B cell (primary cell): ENCODE measurements at regions not wholly inside any gene's neighbourhood (a gene's known extent, or its start where the extent isn't known, plus 50 kb on each side); places are given as distances from the start of the nearest gene placed in this dataset.

Experiments used
- ATAC-seq: fragments of 200-7000 bp; cut with Tn5 transposase; one replicate; pipeline ENCODE4 v1.10.0; 2021; ENCODE audit warnings: low read depth, mild to moderate bottlenecking, moderate number of reproducible peaks, moderate library complexity
- CTCF ChIA-PET: fragments of 350-600 bp; sonication (Branson Sonifier 250); formaldehyde crosslinking; loops from one replicate; lab custom pipeline; 2021; ENCODE audit warnings: antibody characterized with exemption, inconsistent platforms; lab: Charles Lee
- POLR2A ChIA-PET: fragments of 350-600 bp; sonication (Branson Sonifier 250); formaldehyde crosslinking; loops from one replicate; lab custom pipeline; 2021; ENCODE audit warnings: antibody characterized with exemption; lab: Charles Lee
- DNase-seq: peaks from one replicate; pipeline ENCODE4 v3.0.0; 2013
- H2AFZ ChIP-seq: 2 replicates; pipeline ENCODE4 v1.6.1; 2012; ENCODE audit warnings: mild to moderate bottlenecking, low read depth, low read length; ENCODE audit not compliant: insufficient read depth, poor library complexity, severe bottlenecking
- H3K27ac ChIP-seq, 2 donors: 1 replicate in 1 of 2; 2 replicates in 1 of 2; pipeline ENCODE4 v1.5.1; 2012 to 2013; ENCODE audit warnings: low read length in 2 of 2, mild to moderate bottlenecking in 2 of 2, moderate library complexity in 1 of 2
- H3K27me3 ChIP-seq, 4 experiments: fragments of 200-600 bp in 1 of 4; sonication (generic) in 1 of 4; replicated peaks in 1 of 4; 1 replicate in 2 of 4; 2 replicates in 2 of 4; pipeline versions ENCODE4 v1.6.1 to v1.7.0; 2013 to 2016; ENCODE audit warnings: low read length in 3 of 4, mild to moderate bottlenecking in 2 of 4, mixed read lengths in 1 of 4, moderate library complexity in 1 of 4; ENCODE audit not compliant: insufficient read depth in 4 of 4, control insufficient read depth in 3 of 4; ENCODE audit errors: control extremely low read depth in 1 of 4
- H3K36me3 ChIP-seq, 2 experiments: replicated peaks in 1 of 2; 1 replicate in 1 of 2; 2 replicates in 1 of 2; pipeline versions ENCODE4 v1.6.1 to v1.7.1; 2013; ENCODE audit warnings: low read length in 1 of 2; ENCODE audit not compliant: insufficient read depth in 2 of 2, control insufficient read depth in 1 of 2; ENCODE audit errors: control extremely low read depth in 1 of 2, extremely low read depth in 1 of 2
- H3K4me1 ChIP-seq, 2 donors: fragments of 200-600 bp in 1 of 2; sonication (generic) in 1 of 2; 1 replicate in 1 of 2; 2 replicates in 1 of 2; pipeline versions ENCODE4 v1.5.1 to v1.6.1; 2013 to 2017; ENCODE audit warnings: low read length in 2 of 2; ENCODE audit not compliant: control insufficient read depth in 2 of 2, insufficient read depth in 2 of 2
- H3K4me2 ChIP-seq: replicated peaks from 2 replicates; pipeline ENCODE3; 2012; ENCODE audit warnings: mild to moderate bottlenecking, low read depth, low read length; ENCODE audit not compliant: poor library complexity, severe bottlenecking
- H3K4me3 ChIP-seq, 5 experiments: fragments of 200-600 bp in 1 of 5; sonication (generic) in 1 of 5; 1 replicate in 3 of 5; 2 replicates in 2 of 5; pipeline versions ENCODE4 v1.5.1 to v1.7.0; 2011 to 2016; ENCODE audit warnings: low read length in 4 of 5, mild to moderate bottlenecking in 4 of 5, low read depth in 2 of 5, control low read depth in 1 of 5, moderate library complexity in 1 of 5; ENCODE audit not compliant: insufficient read depth in 1 of 5; ENCODE audit errors: control extremely low read depth in 1 of 5, extremely low read depth in 1 of 5
- H3K79me2 ChIP-seq: fragments of 200-600 bp; sonication (generic); one replicate; pipeline ENCODE4 v1.6.0; 2016; ENCODE audit warnings: low read length; ENCODE audit not compliant: control insufficient read depth, insufficient read depth
- H3K9ac ChIP-seq: fragments of 200-600 bp; sonication (generic); 2 replicates; pipeline ENCODE4 v1.6.1; 2017; ENCODE audit warnings: mild to moderate bottlenecking, low read length, moderate library complexity
- H3K9me3 ChIP-seq, 3 donors: one replicate each; pipeline versions ENCODE4 v1.6.1 to v1.7.1; 2013; ENCODE audit warnings: low read length in 2 of 3; ENCODE audit not compliant: control insufficient read depth in 2 of 3, insufficient read depth in 1 of 3; ENCODE audit errors: control extremely low read depth in 1 of 3
- H4K20me1 ChIP-seq: 2 replicates; pipeline ENCODE4 v1.6.0; 2012; ENCODE audit warnings: mild to moderate bottlenecking, low read length; ENCODE audit not compliant: insufficient read depth, control insufficient read depth, poor library complexity, severe bottlenecking
- H3K27ac Mint-ChIP-seq: one replicate; pipeline ENCODE4 v1.8.0; 2021; ENCODE audit warnings: mixed read lengths
- H3K27me3 Mint-ChIP-seq: one replicate; pipeline ENCODE4 v1.8.0; 2021; ENCODE audit warnings: mixed read lengths
- H3K4me1 Mint-ChIP-seq: one replicate; pipeline ENCODE4 v1.8.0; 2021; ENCODE audit warnings: mixed read lengths
- H3K4me3 Mint-ChIP-seq: one replicate; pipeline ENCODE4 v1.8.0; 2021; ENCODE audit warnings: mixed read lengths
- H3K9me3 Mint-ChIP-seq: one replicate; pipeline ENCODE4 v1.8.0; 2022; ENCODE audit warnings: mixed read lengths; ENCODE audit not compliant: insufficient read depth
- CTCF ChIP-seq: fragments of 200-600 bp; IDR thresholded peaks from one replicate; pipeline ENCODE4 v1.8.0; 2022; ENCODE audit warnings: antibody characterized with exemption, mild to moderate bottlenecking
- EZH2 ChIP-seq: IDR thresholded peaks from 2 replicates; pipeline ENCODE4 v1.6.1; 2012; ENCODE audit warnings: borderline replicate concordance, low read depth, mild to moderate bottlenecking, moderate library complexity, low read length; ENCODE audit not compliant: insufficient read depth, poor library complexity, severe bottlenecking
- whole genome bisulfite sequencing: methylation state at CpG from one replicate; pipeline ENCODE4 v1.1.5; 2013; ENCODE audit warnings: missing lambda C conversion rate; ENCODE audit not compliant: insufficient coverage; 5-methylcytosine and 5-hydroxymethylcytosine counted together
- intact Hi-C: fragments of 100-400 bp; cut with micrococcal nuclease; formaldehyde crosslinking; loops from one replicate; pipeline ENCODE4 v1.10.0; 2022

GRCh38 chr2:38507712-38508111 is 95.0 kb downstream of the HNRNPLL start:
- TF ChIP-seq CTCF, result no peak
- TF ChIP-seq EZH2, result no peak
- no CpG with 5 or more reads among the region's 1 CpG for WGBS
- Mint-ChIP-seq H3K4me3 (no peak overlapping the region), H3K27ac (no peak overlapping the region), H3K4me1 (peaks cover 5% of the 10 kb centered on the region), H3K27me3 (peaks cover under 1% of the 10 kb centered on the region), H3K9me3 (peaks cover under 1% of the 10 kb centered on the region)
- intact Hi-C loops, result loop anchor here (1.0 to 10.0 kb wide), 3 partner anchors 133 to 390 kb away; partner anchors contain the start of gene ATL2
- H3K79me2 ChIP-seq, result no peaks in the 10 kb centered on the region
- H3K9me3 ChIP-seq, result no peaks in the 10 kb centered on the region
- CTCF ChIA-PET, result interaction anchor here (0.6 to 6.0 kb wide), 40 partner anchors 9 to 1111 kb away, joined by 3 to 191 read pairs (median 4); partner anchors contain the start of gene RMDN2
- no peak overlapping the region for H3K27ac ChIP-seq
- H3K4me1 ChIP-seq, result no peaks in the 10 kb centered on the region
- POLR2A ChIA-PET, result interaction anchor here (0.6 kb wide), 1 partner anchor 219 kb away, joined by 4 read pairs; no protein-coding TSS in a partner anchor
- H3K9ac ChIP-seq, result no peak overlapping the region
- no peak for ATAC-seq
- no peak overlapping the region for H3K4me3 ChIP-seq
- H2AFZ ChIP-seq, result no peak overlapping the region
- H4K20me1 ChIP-seq, result no peaks in the 10 kb centered on the region
- no peaks in the 10 kb centered on the region for H3K27me3 ChIP-seq
- H3K36me3 ChIP-seq, result no peaks in the 10 kb centered on the region
- H3K4me2 ChIP-seq, result no peak overlapping the region
- no peak for DNase-seq

- ChIA-PET CTCF (interaction anchor here (6.0 kb wide), 1 partner anchor 191 kb away, joined by 191 read pairs; no protein-coding TSS in a partner anchor), POLR2A (no interaction called here)
Observed at GRCh38 chr2:38505779-38506178, 96.9 kb downstream of the HNRNPLL start.

More at GRCh38 chr2:38505779-38506178, 96.9 kb downstream of the HNRNPLL start:
- WGBS, result 90% methylated on average over 2 of the region's 3 CpGs
- Mint-ChIP-seq H3K9me3 (peaks cover 7% of the 10 kb centered on the region), H3K27me3 (peaks cover 9% of the 10 kb centered on the region), H3K4me3 (no peak overlapping the region), H3K27ac (no peak overlapping the region), H3K4me1 (peaks cover 5% of the 10 kb centered on the region)
- Histone ChIP-seq H3K9me3 (peaks cover 0 to 13% (median 3%) of the 10 kb centered on the region in 3 donors), H4K20me1 (no peaks in the 10 kb centered on the region), H3K4me2 (no peak overlapping the region), H2AFZ (no peak overlapping the region), H3K27ac (no peak overlapping the region), H3K9ac (no peak overlapping the region), H3K36me3 (no peaks in the 10 kb centered on the region), H3K4me1 (no peaks in the 10 kb centered on the region), H3K4me3 (no peak overlapping the region), H3K27me3 (peaks cover 0 to 2% (median 0%) of the 10 kb centered on the region in 4 experiments), H3K79me2 (no peaks in the 10 kb centered on the region)
- intact Hi-C loops, result loop anchor here (5.0 to 10.0 kb wide), 2 partner anchors 131 to 388 kb away; partner anchors contain the start of gene ATL2
- DNase-seq (no peak), ATAC-seq (no peak)
- TF ChIP-seq CTCF (no peak), EZH2 (no peak)
